KMS-11 (cell line): ENCODE measurements at regions not wholly inside any gene's neighbourhood (a gene's known extent, or its start where the extent isn't known, plus 50 kb on each side); places are given as distances from the start of the nearest gene placed in this dataset.

Experiments
- H2AFZ ChIP-seq: fragments of 200-600 bp; sonication (generic); 2 replicates; pipeline ENCODE4 v1.6.1; 2016; ENCODE audit warnings: antibody characterized with exemption, mixed run types, low read depth
- H3K27ac ChIP-seq: fragments of 200-600 bp; sonication (generic); 2 replicates; pipeline ENCODE4 v1.6.1; 2016; ENCODE audit warnings: mild to moderate bottlenecking, mixed run types
- H3K27me3 ChIP-seq: fragments of 200-600 bp; sonication (generic); 2 replicates; pipeline ENCODE4 v1.6.1; 2017; ENCODE audit warnings: mild to moderate bottlenecking, low read depth, mixed run types, moderate library complexity; ENCODE audit not compliant: insufficient read depth
- H3K36me3 ChIP-seq: fragments of 200-600 bp; sonication (generic); 2 replicates; pipeline ENCODE4 v1.6.1; 2017; ENCODE audit warnings: mild to moderate bottlenecking, mixed run types; ENCODE audit not compliant: insufficient read depth
- H3K4me1 ChIP-seq: fragments of 200-600 bp; sonication (generic); 2 replicates; pipeline ENCODE4 v1.6.1; 2016; ENCODE audit warnings: mild to moderate bottlenecking, low read depth, mixed run types; ENCODE audit not compliant: poor library complexity, severe bottlenecking
- H3K4me2 ChIP-seq: fragments of 200-600 bp; sonication (generic); 2 replicates; pipeline ENCODE4 v1.7.0; 2016; ENCODE audit warnings: mild to moderate bottlenecking, mixed run types
- H3K4me3 ChIP-seq: fragments of 200-600 bp; sonication (generic); IDR thresholded peaks from 2 replicates; pipeline ENCODE4 v1.6.1; 2017; ENCODE audit warnings: low read depth, low read length, mixed read lengths; ENCODE audit not compliant: insufficient read depth
- H3K79me2 ChIP-seq: fragments of 200-600 bp; sonication (generic); 2 replicates; pipeline ENCODE4 v1.6.1; 2016; ENCODE audit warnings: low read depth, mixed run types; ENCODE audit not compliant: insufficient read depth
- H3K9ac ChIP-seq: fragments of 200-600 bp; sonication (generic); 2 replicates; pipeline ENCODE4 v1.6.1; 2016; ENCODE audit warnings: mild to moderate bottlenecking, mixed run types
- H4K20me1 ChIP-seq: fragments of 200-600 bp; sonication (generic); 2 replicates; pipeline ENCODE4 v1.6.1; 2016; ENCODE audit warnings: mild to moderate bottlenecking, mixed run types; ENCODE audit not compliant: insufficient read depth
- TF ChIP-seq, protein P1 (sequence below): fragments of 200-600 bp; sonication (generic); conservative IDR thresholded peaks from 2 replicates; pipeline ENCODE4 v1.6.1; 2017; ENCODE audit warnings: low read depth, mild to moderate bottlenecking, antibody characterized with exemption, low read length, moderate library complexity, mixed read lengths

DNA sequence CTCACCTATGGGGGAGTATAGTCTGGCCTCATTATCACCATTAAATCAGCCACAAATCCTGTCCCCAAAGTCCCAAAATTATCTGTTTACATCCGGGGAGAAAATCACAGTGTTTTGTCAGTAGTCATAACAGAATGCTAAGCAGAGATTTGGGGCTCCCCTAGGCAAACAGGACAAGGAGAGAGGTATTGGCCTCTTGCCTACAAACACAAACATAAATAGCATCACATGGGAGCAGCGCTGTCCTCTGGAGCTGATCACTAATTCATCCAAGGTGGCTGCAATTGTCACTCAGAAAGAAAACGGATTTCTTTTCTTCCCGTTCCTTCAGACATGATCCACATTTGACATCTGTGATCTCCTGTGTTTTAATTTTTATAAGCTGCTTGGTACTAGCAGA, 1028.1 kb downstream of the NTRK3 start:
- H3K36me3 ChIP-seq: no peaks in the 10 kb centered on the region
- H2AFZ ChIP-seq: no peak overlapping the region
- no peaks in the 10 kb centered on the region for H3K27me3 ChIP-seq
- no peak overlapping the region for H3K9ac ChIP-seq
- no peak overlapping the region for H3K27ac ChIP-seq
- no peaks in the 10 kb centered on the region for H4K20me1 ChIP-seq
- H3K4me3 ChIP-seq: no peak overlapping the region
- no peak overlapping the region for H3K4me2 ChIP-seq
- H3K4me1 ChIP-seq: no peaks in the 10 kb centered on the region
- H3K79me2 ChIP-seq: no peaks in the 10 kb centered on the region
- TF ChIP-seq, protein P1, sequence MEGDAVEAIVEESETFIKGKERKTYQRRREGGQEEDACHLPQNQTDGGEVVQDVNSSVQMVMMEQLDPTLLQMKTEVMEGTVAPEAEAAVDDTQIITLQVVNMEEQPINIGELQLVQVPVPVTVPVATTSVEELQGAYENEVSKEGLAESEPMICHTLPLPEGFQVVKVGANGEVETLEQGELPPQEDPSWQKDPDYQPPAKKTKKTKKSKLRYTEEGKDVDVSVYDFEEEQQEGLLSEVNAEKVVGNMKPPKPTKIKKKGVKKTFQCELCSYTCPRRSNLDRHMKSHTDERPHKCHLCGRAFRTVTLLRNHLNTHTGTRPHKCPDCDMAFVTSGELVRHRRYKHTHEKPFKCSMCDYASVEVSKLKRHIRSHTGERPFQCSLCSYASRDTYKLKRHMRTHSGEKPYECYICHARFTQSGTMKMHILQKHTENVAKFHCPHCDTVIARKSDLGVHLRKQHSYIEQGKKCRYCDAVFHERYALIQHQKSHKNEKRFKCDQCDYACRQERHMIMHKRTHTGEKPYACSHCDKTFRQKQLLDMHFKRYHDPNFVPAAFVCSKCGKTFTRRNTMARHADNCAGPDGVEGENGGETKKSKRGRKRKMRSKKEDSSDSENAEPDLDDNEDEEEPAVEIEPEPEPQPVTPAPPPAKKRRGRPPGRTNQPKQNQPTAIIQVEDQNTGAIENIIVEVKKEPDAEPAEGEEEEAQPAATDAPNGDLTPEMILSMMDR: no peak

DNA sequence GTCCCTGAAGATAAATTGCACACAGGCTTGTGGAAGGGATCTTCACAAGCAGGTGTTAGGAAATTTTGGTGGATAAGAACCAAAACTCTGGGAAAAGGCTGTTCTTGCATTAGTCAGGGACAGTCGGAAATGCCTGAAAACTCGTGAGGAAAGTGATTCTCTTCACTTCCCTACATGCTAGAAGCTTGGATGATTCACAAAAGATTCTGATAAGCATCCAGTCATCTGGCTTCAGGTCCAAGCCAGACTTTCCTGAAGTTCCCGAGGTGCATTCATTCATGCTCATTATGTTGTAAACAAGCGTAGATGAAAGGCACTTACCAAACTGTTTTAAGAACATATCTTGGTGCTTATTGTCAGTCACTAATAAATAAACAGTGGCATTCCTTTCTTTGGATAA, 1028.7 kb downstream of the NTRK3 start:
- no peak overlapping the region for H3K4me2 ChIP-seq
- no peak overlapping the region for H3K4me3 ChIP-seq
- no peaks in the 10 kb centered on the region for H3K27me3 ChIP-seq
- no peak overlapping the region for H2AFZ ChIP-seq
- H3K36me3 ChIP-seq: no peaks in the 10 kb centered on the region
- no peak overlapping the region for H3K27ac ChIP-seq
- no peaks in the 10 kb centered on the region for H3K4me1 ChIP-seq
- TF ChIP-seq, protein P1: no peak
- no peak overlapping the region for H3K9ac ChIP-seq
- no peaks in the 10 kb centered on the region for H3K79me2 ChIP-seq
- no peaks in the 10 kb centered on the region for H4K20me1 ChIP-seq

DNA sequence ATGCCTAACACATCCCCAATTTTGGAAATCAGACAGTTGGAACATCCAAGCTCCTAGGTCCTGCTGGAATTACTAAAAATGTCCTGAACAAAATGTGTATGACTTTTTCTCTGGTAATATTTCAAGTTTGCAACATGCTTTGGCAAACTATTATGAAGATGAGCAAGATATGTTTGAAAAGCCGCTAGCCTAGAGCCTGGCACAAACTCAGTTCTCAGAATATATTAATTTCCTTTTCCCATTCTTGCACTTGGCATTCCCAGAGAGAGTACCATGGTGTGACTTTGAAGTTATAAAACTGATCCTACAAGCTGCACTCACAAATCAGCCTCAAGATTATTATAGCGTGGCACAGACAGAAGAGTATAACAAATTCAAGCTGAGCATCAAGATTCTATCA, 1031.1 kb downstream of the NTRK3 start:
- Histone ChIP-seq H4K20me1 (no peaks in the 10 kb centered on the region), H3K4me3 (no peak overlapping the region), H3K27me3 (no peaks in the 10 kb centered on the region), H3K27ac (no peak overlapping the region), H3K36me3 (no peaks in the 10 kb centered on the region), H3K79me2 (no peaks in the 10 kb centered on the region), H3K4me1 (no peaks in the 10 kb centered on the region), H3K9ac (no peak overlapping the region), H2AFZ (no peak overlapping the region), H3K4me2 (no peak overlapping the region)
- TF ChIP-seq, protein P1: no peak

DNA sequence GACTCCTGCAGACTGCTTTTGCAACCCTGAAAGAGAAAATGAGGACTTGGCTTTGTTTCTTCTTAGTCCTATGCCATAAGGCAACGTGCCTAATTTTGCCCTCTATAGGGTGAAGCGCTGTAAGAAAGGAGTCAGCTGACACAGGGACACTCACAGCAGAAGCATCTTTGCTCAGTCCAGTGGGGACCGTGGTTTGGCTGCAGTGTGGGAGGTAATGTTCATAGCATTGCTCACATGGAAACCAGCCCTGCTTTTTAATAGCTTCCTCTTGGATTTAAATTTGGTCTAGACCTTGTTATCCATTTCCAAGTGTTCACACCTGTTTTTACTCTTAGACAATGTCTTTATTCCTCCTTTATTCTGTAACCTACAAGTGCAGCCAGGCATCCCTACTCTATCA, 1032.1 kb downstream of the NTRK3 start:
- Histone ChIP-seq H4K20me1 (no peaks in the 10 kb centered on the region), H3K4me1 (no peaks in the 10 kb centered on the region), H3K4me3 (no peak overlapping the region), H3K4me2 (no peak overlapping the region), H3K27ac (no peak overlapping the region), H3K27me3 (no peaks in the 10 kb centered on the region), H2AFZ (no peak overlapping the region), H3K9ac (no peak overlapping the region), H3K79me2 (no peaks in the 10 kb centered on the region), H3K36me3 (no peaks in the 10 kb centered on the region)
- TF ChIP-seq, protein P1: no peak
